ENCODE measurements at regions not wholly inside any gene's neighbourhood (a gene's known extent, or its start where the extent isn't known, plus 50 kb on each side); places are given as distances from the start of the nearest gene placed in this dataset.
A peak's percentile ranks its signal among the peaks of the same experiment; 100 is the strongest.

DNA sequence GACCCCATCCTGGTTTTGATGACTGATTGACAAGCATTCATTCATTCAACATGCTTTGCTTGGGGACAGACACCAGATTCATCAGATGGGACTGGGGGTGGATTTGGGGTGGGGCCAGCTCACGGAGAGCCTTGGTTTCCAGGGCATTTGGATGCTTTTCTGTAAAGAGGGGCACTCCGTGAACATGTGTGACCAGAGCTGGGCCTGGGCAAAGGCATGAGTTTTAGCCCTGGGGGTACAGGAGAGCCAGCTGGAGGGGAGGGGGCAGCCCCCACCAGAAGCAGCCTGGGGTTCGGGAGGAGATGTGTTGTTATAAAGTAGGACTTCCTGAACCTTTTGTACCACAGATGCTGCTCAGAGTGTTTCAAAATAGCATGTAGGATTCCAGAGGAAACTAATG, 99.7 kb downstream of the RIPK4 start:
- TF ChIP-seq, protein P1, sequence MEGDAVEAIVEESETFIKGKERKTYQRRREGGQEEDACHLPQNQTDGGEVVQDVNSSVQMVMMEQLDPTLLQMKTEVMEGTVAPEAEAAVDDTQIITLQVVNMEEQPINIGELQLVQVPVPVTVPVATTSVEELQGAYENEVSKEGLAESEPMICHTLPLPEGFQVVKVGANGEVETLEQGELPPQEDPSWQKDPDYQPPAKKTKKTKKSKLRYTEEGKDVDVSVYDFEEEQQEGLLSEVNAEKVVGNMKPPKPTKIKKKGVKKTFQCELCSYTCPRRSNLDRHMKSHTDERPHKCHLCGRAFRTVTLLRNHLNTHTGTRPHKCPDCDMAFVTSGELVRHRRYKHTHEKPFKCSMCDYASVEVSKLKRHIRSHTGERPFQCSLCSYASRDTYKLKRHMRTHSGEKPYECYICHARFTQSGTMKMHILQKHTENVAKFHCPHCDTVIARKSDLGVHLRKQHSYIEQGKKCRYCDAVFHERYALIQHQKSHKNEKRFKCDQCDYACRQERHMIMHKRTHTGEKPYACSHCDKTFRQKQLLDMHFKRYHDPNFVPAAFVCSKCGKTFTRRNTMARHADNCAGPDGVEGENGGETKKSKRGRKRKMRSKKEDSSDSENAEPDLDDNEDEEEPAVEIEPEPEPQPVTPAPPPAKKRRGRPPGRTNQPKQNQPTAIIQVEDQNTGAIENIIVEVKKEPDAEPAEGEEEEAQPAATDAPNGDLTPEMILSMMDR (IDR thresholded peaks at IDR 0.05) = no peak
- intact Hi-C loops (cut with DNase I, micrococcal nuclease) = no loop called here
- ATAC-seq (no peak), DNase-seq (no peak)
- Histone ChIP-seq H3K36me3 (ENCODE audit: low read depth) (no peaks in the 10 kb centered on the region), H3K4me3 (no peak overlapping the region), H3K4me1 (ENCODE audit: low read depth) (peaks cover 18% of the 10 kb centered on the region), H3K9me3 (no peaks in the 10 kb centered on the region)

DNA sequence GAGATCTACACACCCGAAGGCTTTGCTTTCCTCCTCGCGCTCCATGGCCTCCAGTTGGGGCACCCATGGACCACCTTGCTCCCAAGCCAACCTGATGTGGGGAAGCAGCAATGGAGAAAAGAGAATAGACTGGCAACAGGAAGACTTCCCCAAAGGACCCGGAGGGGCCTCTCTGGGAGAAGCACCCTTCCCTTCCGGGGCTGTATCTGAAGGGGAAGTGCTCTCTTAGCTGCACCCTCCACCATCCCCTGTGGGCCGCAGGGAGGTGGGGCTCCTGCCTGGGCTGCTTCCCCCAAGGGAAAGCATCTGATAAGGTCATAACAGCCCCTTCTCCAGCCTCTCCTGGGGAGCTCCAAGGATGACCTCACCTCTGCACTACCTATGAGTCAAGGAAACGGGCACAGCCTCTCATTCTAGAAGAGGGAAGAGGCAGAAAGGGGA, 100.2 kb downstream of the RIPK4 start:
- Histone ChIP-seq H3K4me3 (no peak overlapping the region), H3K36me3 (ENCODE audit: low read depth) (no peaks in the 10 kb centered on the region), H3K4me1 (ENCODE audit: low read depth) (peaks cover 18% of the 10 kb centered on the region), H3K9me3 (no peaks in the 10 kb centered on the region)
- DNase-seq (no peak), ATAC-seq (no peak)
- intact Hi-C loops (cut with DNase I, micrococcal nuclease) = no loop called here
- TF ChIP-seq, protein P1 (IDR thresholded peaks at IDR 0.05) = no peak

- DNase-seq (no peak), ATAC-seq (no peak)
- intact Hi-C loops (cut with DNase I, micrococcal nuclease) = no loop called here
- Histone ChIP-seq H3K4me1 (ENCODE audit: low read depth) (peaks cover 18% of the 10 kb centered on the region), H3K36me3 (ENCODE audit: low read depth) (no peaks in the 10 kb centered on the region), H3K9me3 (no peaks in the 10 kb centered on the region), H3K4me3 (no peak overlapping the region)
- TF ChIP-seq, protein P1 (IDR thresholded peaks at IDR 0.05) = no peak
Observed at GRCh38 chr21:41665766-41666595, 100.9 kb downstream of the RIPK4 start.

DNA sequence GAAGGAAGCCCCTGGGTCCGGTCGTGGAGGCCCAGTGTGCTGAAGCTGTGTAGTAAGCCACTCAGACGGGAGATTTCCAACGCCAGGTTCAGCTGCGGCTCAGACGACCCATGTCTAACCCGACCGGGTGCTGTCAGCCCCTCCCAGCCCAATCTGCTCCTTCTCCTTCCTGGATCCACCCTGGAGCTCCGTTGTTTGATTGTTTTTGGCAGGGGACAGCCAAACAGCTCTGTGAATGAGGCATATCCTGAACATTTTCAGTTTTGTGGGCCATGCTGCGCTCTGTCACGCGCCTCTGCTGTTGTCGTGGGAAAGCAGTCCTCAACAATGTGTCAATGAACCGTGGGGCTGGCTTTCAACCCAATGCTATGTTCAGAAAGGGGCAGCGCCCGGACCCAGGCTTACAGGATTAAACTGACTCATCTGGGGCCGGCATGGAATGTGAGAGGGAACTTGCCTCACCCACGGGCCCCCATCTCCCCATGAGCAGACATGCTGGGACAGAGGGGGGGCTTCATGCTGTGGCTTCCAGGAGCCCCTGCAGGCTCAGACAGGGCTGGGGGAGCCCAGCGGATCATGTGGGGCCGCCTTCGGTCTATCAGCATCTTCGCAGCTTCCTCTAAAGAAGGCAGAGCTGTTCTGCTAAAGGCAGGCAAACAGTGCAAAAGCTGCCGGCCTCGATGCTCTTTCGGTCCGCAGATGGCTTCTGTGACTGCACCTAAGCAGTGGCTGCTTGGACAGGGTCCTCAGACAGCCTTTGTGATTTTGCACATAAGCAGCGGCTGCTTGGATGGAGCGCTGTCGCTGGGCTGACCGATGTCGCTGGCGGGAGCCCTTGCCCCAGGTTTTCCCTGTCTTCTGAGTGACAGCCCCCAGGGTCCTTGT, 101.7 kb downstream of the RIPK4 start:
- Histone ChIP-seq H3K36me3 (ENCODE audit: low read depth) (no peaks in the 10 kb centered on the region), H3K4me3 (no peak overlapping the region), H3K9me3 (no peaks in the 10 kb centered on the region), H3K4me1 (ENCODE audit: low read depth) (peaks cover 18% of the 10 kb centered on the region)
- intact Hi-C loops (cut with DNase I, micrococcal nuclease) = no loop called here
- ATAC-seq = peak; percentile 52
- TF ChIP-seq, protein P1 (IDR thresholded peaks at IDR 0.05) = no peak
- peak in 1 of 3 donors; percentile 30 for DNase-seq

GRCh38 chr21:41663805-41664788, 102.8 kb downstream of the RIPK4 start:
- H3K36me3 ChIP-seq (ENCODE audit: low read depth) = no peaks in the 10 kb centered on the region
- peaks cover 18% of the 10 kb centered on the region for H3K4me1 ChIP-seq (ENCODE audit: low read depth)
- H3K9me3 ChIP-seq = no peaks in the 10 kb centered on the region
- ATAC-seq = peak; percentile 94
- peak; percentile 78 to 81 (median 80) for DNase-seq
- intact Hi-C loops (cut with DNase I, micrococcal nuclease) = no loop called here
- TF ChIP-seq, protein P1 (IDR thresholded peaks at IDR 0.05) = no peak
- H3K4me3 ChIP-seq = no peak overlapping the region
